ENCODE measurements at regions not wholly inside any gene's neighbourhood (a gene's known extent, or its start where the extent isn't known, plus 50 kb on each side); places are given as distances from the start of the nearest gene placed in this dataset.

DNA sequence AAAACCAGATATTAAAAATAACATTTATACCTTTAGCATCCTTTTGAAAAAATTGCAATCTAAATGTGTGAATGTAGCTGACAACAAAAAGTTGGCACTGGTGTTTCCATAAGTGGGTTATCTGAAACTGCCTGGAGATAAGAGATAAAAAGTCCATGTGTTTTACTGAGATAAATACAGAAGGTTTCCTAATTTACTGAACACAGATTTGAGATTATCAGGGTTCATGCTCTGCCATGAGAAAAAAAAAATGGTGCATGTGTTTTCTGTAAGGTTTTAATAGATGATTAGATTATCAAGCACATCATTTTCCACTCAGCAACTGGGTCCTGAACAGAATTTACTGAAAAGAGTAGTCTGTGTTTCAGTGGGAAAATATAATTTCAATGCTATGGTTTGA lies 326.2 kb upstream of the SLIT2 start:
- Histone ChIP-seq H3K27me3 (ENCODE audit: insufficient read depth, low read length) (no peaks in the 10 kb centered on the region), H3K9me3 (ENCODE audit: control insufficient read depth, low read depth, low read length) (no peaks in the 10 kb centered on the region), H2BK12ac (ENCODE audit: insufficient read length, low read depth, low read length) (no peak overlapping the region), H2BK5ac (ENCODE audit: insufficient read length, low read length) (no peak overlapping the region), H3K27ac (ENCODE audit: insufficient read length, low read depth, low read length) (no peak overlapping the region), H2AK5ac (ENCODE audit: insufficient read length, low read length) (no peak overlapping the region), H3T11ph (ENCODE audit: low read length) (no peak overlapping the region), H4K8ac (replicated peaks; ENCODE audit: insufficient read length, low read depth, low read length) (no peak overlapping the region), H3K18ac (ENCODE audit: insufficient read length, low read depth, low read length) (no peak overlapping the region), H2AFZ (ENCODE audit: low read length) (no peak overlapping the region), H4K5ac (ENCODE audit: insufficient read length, low read depth, low read length) (no peak overlapping the region), H4K91ac (ENCODE audit: insufficient read length, low read depth, low read length) (no peak overlapping the region), H3K4me2 (ENCODE audit: insufficient read depth, insufficient read length, low read length) (no peak overlapping the region), H3K23me2 (ENCODE audit: insufficient read length, low read depth, low read length, poor library complexity, severe bottlenecking) (no peaks in the 10 kb centered on the region), H4K20me1 (ENCODE audit: control insufficient read depth, insufficient read depth, insufficient read length) (no peaks in the 10 kb centered on the region), H3K23ac (ENCODE audit: insufficient read length, low read depth, low read length) (no peak overlapping the region), H3K14ac (ENCODE audit: insufficient read depth, low read length) (no peak overlapping the region), H3K4me1 (ENCODE audit: insufficient read depth, low read length) (no peaks in the 10 kb centered on the region), H2BK120ac (ENCODE audit: low read depth, low read length, poor library complexity, severe bottlenecking) (no peak overlapping the region), H2BK20ac (ENCODE audit: low read depth, low read length, poor library complexity, severe bottlenecking) (no peak overlapping the region), H3K56ac (ENCODE audit: insufficient read length, low read depth, low read length) (no peak overlapping the region), H3K79me1 (ENCODE audit: insufficient read depth, low read depth, low read length, poor library complexity, severe bottlenecking) (no peaks in the 10 kb centered on the region), H3K9ac (ENCODE audit: extremely low read depth, insufficient read length, low read length) (no peak overlapping the region), H2BK15ac (ENCODE audit: low read depth, low read length) (no peak overlapping the region), H3K79me2 (ENCODE audit: insufficient read depth, low read length) (no peaks in the 10 kb centered on the region), H3K4ac (ENCODE audit: low read depth, low read length) (no peak overlapping the region)
- H3K4me1 Mint-ChIP-seq = peaks cover 0 to under 1% of the 10 kb centered on the region in 2 experiments; a peak in 1 of 4 replicates
- H3K27me3 Mint-ChIP-seq (ENCODE audit: low read depth) = no peaks in the 10 kb centered on the region
- H3K36me3 Mint-ChIP-seq (ENCODE audit: insufficient read depth in 1 of 3, low read depth in 3 of 3) = no peaks in the 10 kb centered on the region
- TF ChIP-seq CTCF (conservative IDR thresholded peaks at IDR 0.05) = no peak
- no peak overlapping the region for H3K27ac Mint-ChIP-seq
- no peak for DNase-seq
- peaks cover 0 to 7% of the 10 kb centered on the region in 2 experiments; a peak in 1 of 5 replicates for H3K9me3 Mint-ChIP-seq
- no peak overlapping the region for H3K4me3 Mint-ChIP-seq
